Upper lobe of left lung (tissue), 6 donors: ENCODE measurements at regions not wholly inside any gene's neighbourhood (a gene's known extent, or its start where the extent isn't known, plus 50 kb on each side); places are given as distances from the start of the nearest gene placed in this dataset.
A peak's percentile ranks its signal among the peaks of the same experiment; 100 is the strongest.

Experiments
- ATAC-seq, 2 donors: fragments of 200-7000 bp; cut with Tn5 transposase; one replicate each; pipeline ENCODE4 v1.9.1; 2022; ENCODE audit warnings: mild to moderate bottlenecking in 2 of 2, moderate library complexity in 2 of 2; ENCODE audit not compliant: low FRiP score in 2 of 2
- DNase-seq, 2 donors: peaks; one replicate each; pipeline ENCODE4 v3.0.0-alpha.2; 2019 to 2020
- H3K27ac ChIP-seq, 4 donors: fragments of 200-600 bp; sonication (generic); one replicate each; pipeline ENCODE4 v1.5.1; 2016 to 2019
- H3K27me3 ChIP-seq, 4 donors: fragments of 200-600 bp; sonication (generic); one replicate each; pipeline ENCODE4 v1.5.1; 2017 to 2019
- H3K36me3 ChIP-seq, 4 donors: fragments of 200-600 bp; sonication (generic); one replicate each; pipeline ENCODE4 v1.5.1; 2016 to 2019
- H3K4me1 ChIP-seq, 4 donors: fragments of 200-600 bp; sonication (generic); one replicate each; pipeline ENCODE4 v1.5.1; 2018 to 2019
- H3K4me3 ChIP-seq, 4 donors: fragments of 200-600 bp; sonication (generic); one replicate each; pipeline ENCODE4 v1.5.1; 2017 to 2019; ENCODE audit warnings: mild to moderate bottlenecking in 2 of 4, moderate library complexity in 1 of 4
- H3K9me3 ChIP-seq, 4 donors: fragments of 200-600 bp; sonication (generic); one replicate each; pipeline ENCODE4 v1.5.1; 2018 to 2019
- CTCF ChIP-seq, 6 experiments: fragments of 450-650 bp in 4 of 6; fragments of 200-600 bp in 2 of 6; sonication (generic) in 2 of 6; IDR thresholded peaks; one replicate each; pipeline ENCODE4 v1.5.1; 2016 to 2019; ENCODE audit warnings: antibody characterized with exemption in 6 of 6
- EP300 ChIP-seq, 4 donors: sonication (generic); formaldehyde crosslinking; IDR thresholded peaks; one replicate each; pipeline ENCODE4 v1.5.1; 2017; ENCODE audit warnings: antibody characterized with exemption in 4 of 4, control low read depth in 2 of 4
- POLR2A ChIP-seq, 4 donors: fragments of 450-650 bp; IDR thresholded peaks; one replicate each; pipeline ENCODE4 v1.5.1; 2016 to 2017; ENCODE audit warnings: antibody characterized with exemption in 4 of 4, mild to moderate bottlenecking in 2 of 4
- POLR2AphosphoS5 ChIP-seq, 2 donors: sonication (generic); formaldehyde crosslinking; IDR thresholded peaks; one replicate each; pipeline ENCODE4 v1.5.1; 2017; ENCODE audit warnings: antibody characterized with exemption in 2 of 2
- WGBS, 2 donors: methylation state at CpG; one replicate each; pipeline ENCODE4 v1.1.5; 2017 to 2018; 5-methylcytosine and 5-hydroxymethylcytosine counted together
- donor health status: DM: no; HTN: no; CAD: no; lungs with moderate emphysema.
- donor health status: DM: no; HTN: yes; CAD: no; lungs with severe emphysema.

- Histone ChIP-seq H3K9me3 (no peaks in the 10 kb centered on the region), H3K36me3 (no peaks in the 10 kb centered on the region), H3K27me3 (no peaks in the 10 kb centered on the region), H3K4me1 (peaks cover 2 to 25% (median 13%) of the 10 kb centered on the region in 4 donors), H3K4me3 (no peak overlapping the region), H3K27ac (no peak overlapping the region)
- WGBS, 2 donors, result 41 to 73% methylated on average over 1 of the region's 1 CpG
- TF ChIP-seq POLR2A (IDR thresholded peaks at IDR 0.05) (no peak), EP300 (IDR thresholded peaks at IDR 0.05) (no peak), POLR2AphosphoS5 (IDR thresholded peaks at IDR 0.05) (no peak), CTCF (IDR thresholded peaks at IDR 0.05) (no peak)
- ATAC-seq (no peak), DNase-seq (no peak)
These were observed 78.0 kb upstream of the IPO9 start for GRCh38 chr1:201750934-201751333.

- H3K4me1 ChIP-seq, result peaks cover 2 to 29% (median 13%) of the 10 kb centered on the region in 4 donors
- no peaks in the 10 kb centered on the region for H3K27me3 ChIP-seq
- DNase-seq, result no peak
- 58 to 69% methylated on average over 4 of the region's 4 CpGs for WGBS, 2 donors
- no peak overlapping the region for H3K27ac ChIP-seq
- H3K9me3 ChIP-seq, result no peaks in the 10 kb centered on the region
- no peaks in the 10 kb centered on the region for H3K36me3 ChIP-seq
- no peak overlapping the region for H3K4me3 ChIP-seq
- TF ChIP-seq POLR2A (IDR thresholded peaks at IDR 0.05), result no peak
- TF ChIP-seq EP300 (IDR thresholded peaks at IDR 0.05), result no peak
- no peak for TF ChIP-seq CTCF (IDR thresholded peaks at IDR 0.05)
- TF ChIP-seq POLR2AphosphoS5 (IDR thresholded peaks at IDR 0.05), result no peak
- ATAC-seq, result no peak
These were observed 77.1 kb upstream of the IPO9 start for GRCh38 chr1:201751872-201752271.

- WGBS, 2 donors, result 66 to 88% methylated on average over 2 of the region's 2 CpGs
- no peak for ATAC-seq
- no peak overlapping the region for H3K27ac ChIP-seq
These were observed 76.6 kb upstream of the IPO9 start for GRCh38 chr1:201752333-201752732.

GRCh38 chr1:201753492-201753891 lies 75.5 kb upstream of the IPO9 start:
- DNase-seq, result no peak
- Histone ChIP-seq H3K4me3 (no peak overlapping the region), H3K36me3 (no peaks in the 10 kb centered on the region), H3K9me3 (no peaks in the 10 kb centered on the region), H3K4me1 (peaks cover 2 to 32% (median 13%) of the 10 kb centered on the region in 4 donors), H3K27ac (no peak overlapping the region), H3K27me3 (no peaks in the 10 kb centered on the region)
- 53 to 54% methylated on average over 3 of the region's 3 CpGs for WGBS, 2 donors
- no peak for TF ChIP-seq POLR2A (IDR thresholded peaks at IDR 0.05)
- no peak for TF ChIP-seq CTCF (IDR thresholded peaks at IDR 0.05)
- TF ChIP-seq EP300 (IDR thresholded peaks at IDR 0.05), result no peak
- TF ChIP-seq POLR2AphosphoS5 (IDR thresholded peaks at IDR 0.05), result no peak
- ATAC-seq, result no peak

More at GRCh38 chr1:201752333-201752732, 76.6 kb upstream of the IPO9 start:
- no peak for DNase-seq
- Histone ChIP-seq H3K36me3 (no peaks in the 10 kb centered on the region), H3K4me3 (no peak overlapping the region), H3K9me3 (no peaks in the 10 kb centered on the region), H3K27me3 (no peaks in the 10 kb centered on the region), H3K4me1 (peaks cover 2 to 33% (median 13%) of the 10 kb centered on the region in 4 donors)
- TF ChIP-seq POLR2A (IDR thresholded peaks at IDR 0.05), result no peak
- TF ChIP-seq POLR2AphosphoS5 (IDR thresholded peaks at IDR 0.05), result no peak
- no peak for TF ChIP-seq EP300 (IDR thresholded peaks at IDR 0.05)

- Histone ChIP-seq H3K36me3 (no peaks in the 10 kb centered on the region), H3K4me1 (peaks cover 2 to 25% (median 13%) of the 10 kb centered on the region in 4 donors), H3K27ac (no peak overlapping the region), H3K9me3 (no peaks in the 10 kb centered on the region), H3K27me3 (no peaks in the 10 kb centered on the region), H3K4me3 (no peak overlapping the region)
- no peak for DNase-seq
- no peak for TF ChIP-seq CTCF (IDR thresholded peaks at IDR 0.05)
- TF ChIP-seq EP300 (IDR thresholded peaks at IDR 0.05), result no peak
- WGBS, 2 donors, result 81 to 85% methylated on average over 4 of the region's 4 CpGs
- ATAC-seq, result peak in 1 of 2 donors; percentile 59
These were observed 74.6 kb upstream of the IPO9 start for GRCh38 chr1:201754353-201754752.
